ENCODE measurements at regions not wholly inside any gene's neighbourhood (a gene's known extent, or its start where the extent isn't known, plus 50 kb on each side); places are given as distances from the start of the nearest gene placed in this dataset.

- TF ChIP-seq CTCF (IDR thresholded peaks at IDR 0.05; ENCODE audit: insufficient read depth, low read length) (no peak), POLR2AphosphoS5 (IDR thresholded peaks at IDR 0.05; ENCODE audit: low read depth) (no peak), REST (IDR thresholded peaks at IDR 0.05; ENCODE audit: insufficient replicate concordance, low read depth) (no peak)
Measured at GRCh38 chrX:40418813-40419195, 162.0 kb upstream of the ATP6AP2 start.
